GM12878 (cell line): ENCODE measurements at regions not wholly inside any gene's neighbourhood (a gene's known extent, or its start where the extent isn't known, plus 50 kb on each side); places are given as distances from the start of the nearest gene placed in this dataset.

Experiments used
- ATAC-seq: fragments of 200-7000 bp; cut with Tn5 transposase; 3 replicates; pipeline ENCODE4 v1.9.1; 2020; ENCODE audit warnings: mild to moderate bottlenecking, moderate library complexity
- BruUV-seq: library from RNA; stranded (reverse); fragments of 400-500 nt; replicated peaks from 2 replicates; lab custom pipeline; 2021; lab: Mats Ljungman, UMichigan
- CTCF ChIA-PET: fragments of 300-600 bp; sonication (Branson Sonifier 250); formaldehyde crosslinking; extraction: SDS; loops from one replicate; lab custom pipeline; 2021; ENCODE audit warnings: inconsistent platforms; lab: Yijun Ruan, JAX
- POLR2A ChIA-PET: fragments of 350-600 bp; formaldehyde crosslinking; extraction: SDS; loops from one replicate; lab custom pipeline; 2021; ENCODE audit warnings: inconsistent platforms; lab: Charles Lee
- RAD21 ChIA-PET: fragments of 300-600 bp; sonication (Branson Sonifier 250); formaldehyde crosslinking; loops from one replicate; lab custom pipeline; 2023; ENCODE audit warnings: antibody characterized with exemption; ENCODE audit not compliant: unreplicated experiment; lab: Charles Lee
- SMC1A ChIA-PET: fragments of 300-600 bp; sonication (Branson Sonifier 250); formaldehyde crosslinking; loops from one replicate; lab custom pipeline; 2023; ENCODE audit not compliant: unreplicated experiment, uncharacterized antibody; lab: Charles Lee
- DNase-seq: peaks from one replicate; pipeline ENCODE4 v3.0.0-alpha.2; 2011; ENCODE audit warnings: low read depth, low spot score
- FAIRE-seq: peaks from 3 replicates; lab custom pipeline; 2011; peaks lifted over from hg19 to GRCh38; lab: Jason Lieb, UNC
- H2AFZ ChIP-seq: 2 replicates; pipeline ENCODE4 v1.6.0; 2011; ENCODE audit warnings: low read depth, low read length, control low read depth; ENCODE audit not compliant: control insufficient read depth
- H3K27ac ChIP-seq: 2 replicates; pipeline ENCODE4 v1.5.1; 2011; ENCODE audit warnings: control low read depth; ENCODE audit not compliant: control insufficient read depth, insufficient read depth
- H3K27me3 ChIP-seq, 2 experiments: replicated peaks in 1 of 2; 2 replicates each; pipeline versions ENCODE4 v1.6.0 to v1.6.1; 2011; ENCODE audit warnings: low read length in 1 of 2; ENCODE audit not compliant: control insufficient read depth in 2 of 2, insufficient read depth in 2 of 2
- H3K36me3 ChIP-seq, 2 experiments: 2 replicates each; pipeline ENCODE4 v1.5.1; 2011; ENCODE audit warnings: low read length in 1 of 2; ENCODE audit not compliant: control insufficient read depth in 2 of 2, insufficient read depth in 2 of 2
- H3K4me1 ChIP-seq: 2 replicates; pipeline ENCODE4 v1.6.1; 2011; ENCODE audit warnings: mild to moderate bottlenecking, low read length, moderate library complexity, mixed read lengths; ENCODE audit not compliant: control insufficient read depth, insufficient read depth
- H3K4me2 ChIP-seq: 2 replicates; pipeline ENCODE4 v1.6.0; 2011; ENCODE audit warnings: control low read depth; ENCODE audit not compliant: control insufficient read depth, insufficient read depth
- H3K4me3 ChIP-seq: fragments of 200-600 bp; sonication (generic); 2 replicates; pipeline ENCODE4 v1.5.1; 2016
- H3K79me2 ChIP-seq: 2 replicates; pipeline ENCODE4 v1.6.0; 2011; ENCODE audit warnings: low read length; ENCODE audit not compliant: control insufficient read depth, insufficient read depth
- H3K9ac ChIP-seq: 2 replicates; pipeline ENCODE4 v1.8.0; 2011; ENCODE audit warnings: low read length, control low read depth, mixed read lengths; ENCODE audit not compliant: control insufficient read depth, insufficient read depth
- H3K9me3 ChIP-seq: replicated peaks from 3 replicates; pipeline ENCODE4 v1.5.1; 2011; ENCODE audit warnings: mild to moderate bottlenecking, low read length; ENCODE audit not compliant: control insufficient read depth, insufficient read depth
- H4K20me1 ChIP-seq: 2 replicates; pipeline ENCODE4 v1.6.0; 2011; ENCODE audit not compliant: control insufficient read depth, insufficient read depth
- BRCA1 ChIP-seq: IDR thresholded peaks from 2 replicates; pipeline ENCODE4 v1.6.1; 2011; ENCODE audit warnings: low read depth, low read length, improper control_type of control experiment
- CBX5 ChIP-seq: sonication (generic); IDR thresholded peaks from 2 replicates; pipeline ENCODE4 v1.6.1; 2016; ENCODE audit warnings: low read depth, moderate library complexity, mild to moderate bottlenecking, inconsistent platforms
- CEBPZ ChIP-seq: fragments of 150-350 bp; IDR thresholded peaks from 2 replicates; pipeline ENCODE4 v1.6.1; 2016; ENCODE audit warnings: low read depth, low read length
- CREM ChIP-seq: IDR thresholded peaks from 2 replicates; pipeline ENCODE4 v1.6.1; 2014; ENCODE audit warnings: antibody characterized with exemption, low read depth
- PAX5 ChIP-seq: IDR thresholded peaks from 2 replicates; pipeline ENCODE4 v1.6.1; 2011; ENCODE audit warnings: low read depth, low read length, borderline replicate concordance
- RELA ChIP-seq: fragments of 450-650 bp; IDR thresholded peaks from 2 replicates; pipeline ENCODE4 v1.8.0; 2014; ENCODE audit warnings: borderline replicate concordance; ENCODE audit not compliant: partially characterized antibody
- WGBS: methylation state at CpG from one replicate; pipeline ENCODE4 v1.1.6; 2016; ENCODE audit warnings: low lambda C conversion rate; ENCODE audit not compliant: insufficient replicate concordance, insufficient coverage; ENCODE audit errors: missing lambda C conversion rate; 5-methylcytosine and 5-hydroxymethylcytosine counted together
- in situ Hi-C: fragments of 300-500 bp; cut with MboI; formaldehyde crosslinking; loops from 9 replicates; pipeline ENCODE4 v1.14.3; 2018; ENCODE audit warnings: mixed read lengths
- intact Hi-C: fragments of 100-400 bp; cut with micrococcal nuclease; formaldehyde crosslinking; loops from one replicate; pipeline ENCODE4 v1.14.2; 2022; ENCODE audit not compliant: unreplicated experiment

GRCh38 chr3:144629381-144629780, 657.8 kb downstream of the DIPK2A start:
- H2AFZ ChIP-seq, result no peak overlapping the region
- no peaks in the 10 kb centered on the region for H3K27me3 ChIP-seq
- FAIRE-seq, result no peak
- no peak overlapping the region for H3K4me2 ChIP-seq
- WGBS, result 65% methylated on average over 4 of the region's 4 CpGs
- H3K27ac ChIP-seq, result no peak overlapping the region
- H3K36me3 ChIP-seq, result no peaks in the 10 kb centered on the region
- no peaks in the 10 kb centered on the region for H3K9me3 ChIP-seq
- no peak overlapping the region for H3K9ac ChIP-seq
- H4K20me1 ChIP-seq, result no peaks in the 10 kb centered on the region
- RAD21 ChIA-PET, result no interaction called here
- no peak overlapping the region for H3K4me3 ChIP-seq
- POLR2A ChIA-PET, result no interaction called here
- SMC1A ChIA-PET, result no interaction called here
- CTCF ChIA-PET, result no interaction called here
- H3K79me2 ChIP-seq, result no peaks in the 10 kb centered on the region
- no peaks in the 10 kb centered on the region for H3K4me1 ChIP-seq
- in situ Hi-C loops, result no loop called here
- TF ChIP-seq RELA (no peak), CREM (no peak), CBX5 (no peak), PAX5 (no peak), CEBPZ (no peak), BRCA1 (no peak)
- ATAC-seq, result no peak
- DNase-seq, result no peak
- BruUV-seq, result no TSS peak
- intact Hi-C loops, result no loop called here
